ENCODE measurements at regions not wholly inside any gene's neighbourhood (a gene's known extent, or its start where the extent isn't known, plus 50 kb on each side); places are given as distances from the start of the nearest gene placed in this dataset.
A peak's percentile ranks its signal among the peaks of the same experiment; 100 is the strongest.

DNA sequence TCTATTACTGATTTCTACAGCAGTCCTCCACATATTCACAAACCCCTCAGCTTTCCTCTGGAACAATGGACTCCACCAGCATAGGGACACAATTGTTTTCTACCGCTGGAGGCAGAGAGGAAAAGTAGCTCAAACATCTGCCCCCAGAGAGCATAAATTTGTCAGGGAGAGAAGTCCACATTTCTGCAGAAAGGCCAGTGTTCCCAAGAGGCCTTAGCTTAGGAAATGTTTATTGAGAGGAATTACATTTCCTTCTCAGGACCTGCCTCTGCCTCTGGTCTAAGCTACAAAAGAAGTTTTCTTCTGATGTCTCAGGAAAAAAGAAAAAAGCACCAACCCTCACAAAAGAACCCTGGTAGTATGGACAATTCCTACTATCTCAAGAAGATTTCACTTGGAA, 217.8 kb upstream of the BMP4 start:
- CTCF ChIA-PET = interaction anchor here (1.7 to 2.2 kb wide), 2 partner anchors 9 kb away, joined by 5 to 6 read pairs; no protein-coding TSS in a partner anchor
- Mint-ChIP-seq H3K27me3 (peaks cover 43% of the 10 kb centered on the region), H3K36me3 (ENCODE audit: low read depth) (no peaks in the 10 kb centered on the region), H3K9me3 (no peaks in the 10 kb centered on the region), H3K4me1 (peaks cover 1% of the 10 kb centered on the region), H3K27ac (no peak overlapping the region), H3K4me3 (no peak overlapping the region)
- no peak for DNase-seq
- POLR2A ChIA-PET = no interaction called here

- Mint-ChIP-seq H3K27ac (no peak overlapping the region), H3K4me3 (no peak overlapping the region), H3K27me3 (peaks cover 42% of the 10 kb centered on the region), H3K9me3 (no peaks in the 10 kb centered on the region), H3K4me1 (peaks cover 1% of the 10 kb centered on the region), H3K36me3 (ENCODE audit: low read depth) (no peaks in the 10 kb centered on the region)
- peak; percentile 58 for DNase-seq
- ChIA-PET CTCF (interaction anchor here (0.6 to 2.2 kb wide), 3 partner anchors 8 to 637 kb away, joined by 3 to 6 read pairs (median 5); no protein-coding TSS in a partner anchor), POLR2A (no interaction called here)
These were observed 218.8 kb upstream of the BMP4 start for GRCh38 chr14:54175298-54175942.

DNA sequence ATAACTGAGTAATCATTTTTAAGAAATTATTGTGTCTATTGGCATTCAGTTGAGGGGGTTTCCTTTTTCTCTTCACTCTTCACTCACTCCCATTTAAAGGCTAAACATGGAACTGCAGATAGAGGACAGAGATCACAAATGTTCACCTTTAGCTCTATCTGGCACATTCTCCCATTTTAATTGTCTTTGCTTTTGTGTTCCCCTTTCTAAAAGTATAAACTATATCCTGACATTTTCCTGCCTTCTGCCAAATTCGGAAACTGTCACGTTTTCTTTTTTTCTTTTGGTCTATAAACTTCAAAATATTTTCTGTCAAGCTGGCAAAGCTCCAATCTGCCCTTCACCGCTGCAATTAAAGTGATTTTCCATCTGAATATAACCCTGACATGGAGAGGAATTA, 219.8 kb upstream of the CDKN3 start:
- CTCF ChIA-PET = no interaction called here
- H3K4me3 Mint-ChIP-seq = no peak overlapping the region

GRCh38 chr14:54177641-54178621, 218.9 kb upstream of the CDKN3 start:
- CTCF ChIA-PET = no interaction called here
- H3K27ac Mint-ChIP-seq = no peak overlapping the region

More for the DNA sequence above, 219.8 kb upstream of the CDKN3 start:
- H3K27ac Mint-ChIP-seq = no peak overlapping the region
- H3K4me1 Mint-ChIP-seq = peaks cover under 1% of the 10 kb centered on the region
- DNase-seq = no peak
- H3K9me3 Mint-ChIP-seq = no peaks in the 10 kb centered on the region
- peaks cover 33% of the 10 kb centered on the region for H3K27me3 Mint-ChIP-seq
- H3K36me3 Mint-ChIP-seq (ENCODE audit: low read depth) = no peaks in the 10 kb centered on the region
- POLR2A ChIA-PET = no interaction called here

GRCh38 chr14:54182419-54183045, 214.3 kb upstream of the CDKN3 start:
- CTCF ChIA-PET = no interaction called here
- no peaks in the 10 kb centered on the region for H3K4me1 Mint-ChIP-seq
- peaks cover 27% of the 10 kb centered on the region for H3K27me3 Mint-ChIP-seq
- H3K4me3 Mint-ChIP-seq = no peak overlapping the region
- POLR2A ChIA-PET = no interaction called here
- H3K36me3 Mint-ChIP-seq (ENCODE audit: low read depth) = no peaks in the 10 kb centered on the region
- H3K9me3 Mint-ChIP-seq = no peaks in the 10 kb centered on the region
- no peak for DNase-seq
- no peak overlapping the region for H3K27ac Mint-ChIP-seq

More at GRCh38 chr14:54177641-54178621, 218.9 kb upstream of the CDKN3 start:
- no peak for DNase-seq
- Mint-ChIP-seq H3K36me3 (ENCODE audit: low read depth) (no peaks in the 10 kb centered on the region), H3K9me3 (no peaks in the 10 kb centered on the region), H3K4me3 (no peak overlapping the region), H3K27me3 (peaks cover 31% of the 10 kb centered on the region), H3K4me1 (no peaks in the 10 kb centered on the region)
- POLR2A ChIA-PET = no interaction called here

DNA sequence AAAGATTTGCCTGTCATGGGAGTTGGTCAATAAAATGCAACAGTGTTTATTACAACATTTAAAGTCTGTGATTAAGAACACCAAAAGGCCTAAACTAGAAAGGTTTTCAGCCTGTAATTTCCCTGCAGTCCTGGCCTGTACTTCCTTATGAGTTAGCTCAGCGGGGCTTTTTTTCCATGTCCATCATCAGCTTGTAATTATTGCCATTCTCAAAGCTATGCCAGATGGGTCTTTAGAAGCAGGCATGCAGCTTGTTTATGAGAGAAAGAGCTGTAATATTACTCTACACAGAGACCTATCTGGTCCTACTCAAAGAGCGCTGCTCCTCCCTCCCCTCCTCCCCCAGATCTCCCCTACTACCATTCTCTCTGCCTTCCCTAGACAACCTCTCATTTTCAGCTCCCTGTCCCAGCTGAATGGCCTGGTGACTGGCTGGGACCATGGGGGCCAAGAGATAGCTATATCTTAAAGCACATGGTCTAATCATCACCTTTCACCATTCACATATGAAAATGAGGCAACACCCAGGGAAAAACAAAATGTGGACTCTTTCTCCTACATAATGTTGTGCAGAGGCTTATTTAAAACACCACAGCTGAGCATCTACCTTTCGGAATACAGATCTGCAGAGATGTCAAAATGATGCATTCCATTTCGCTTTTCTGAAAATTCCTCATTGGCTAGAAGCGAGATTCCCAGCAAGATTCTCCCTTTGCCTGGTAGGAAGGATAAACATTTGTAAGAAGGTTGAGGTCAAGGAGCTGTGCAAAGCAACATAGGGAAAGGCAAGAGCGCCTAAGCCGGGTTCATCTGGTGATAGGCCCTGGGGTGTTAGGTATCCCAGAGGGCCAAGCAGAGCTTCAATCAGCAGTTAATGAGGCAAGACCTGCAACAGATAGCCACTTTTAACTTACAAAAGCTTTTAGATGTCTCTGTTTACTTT, 209.7 kb upstream of the CDKN3 start:
- ChIA-PET POLR2A (no interaction called here), CTCF (no interaction called here)
- H3K27ac Mint-ChIP-seq = no peak overlapping the region
- H3K27me3 Mint-ChIP-seq = peaks cover 8% of the 10 kb centered on the region
- peaks cover 6% of the 10 kb centered on the region for H3K4me1 Mint-ChIP-seq
- no peak overlapping the region for H3K4me3 Mint-ChIP-seq
- H3K36me3 Mint-ChIP-seq (ENCODE audit: low read depth) = no peaks in the 10 kb centered on the region
- no peak for DNase-seq
- no peaks in the 10 kb centered on the region for H3K9me3 Mint-ChIP-seq

DNA sequence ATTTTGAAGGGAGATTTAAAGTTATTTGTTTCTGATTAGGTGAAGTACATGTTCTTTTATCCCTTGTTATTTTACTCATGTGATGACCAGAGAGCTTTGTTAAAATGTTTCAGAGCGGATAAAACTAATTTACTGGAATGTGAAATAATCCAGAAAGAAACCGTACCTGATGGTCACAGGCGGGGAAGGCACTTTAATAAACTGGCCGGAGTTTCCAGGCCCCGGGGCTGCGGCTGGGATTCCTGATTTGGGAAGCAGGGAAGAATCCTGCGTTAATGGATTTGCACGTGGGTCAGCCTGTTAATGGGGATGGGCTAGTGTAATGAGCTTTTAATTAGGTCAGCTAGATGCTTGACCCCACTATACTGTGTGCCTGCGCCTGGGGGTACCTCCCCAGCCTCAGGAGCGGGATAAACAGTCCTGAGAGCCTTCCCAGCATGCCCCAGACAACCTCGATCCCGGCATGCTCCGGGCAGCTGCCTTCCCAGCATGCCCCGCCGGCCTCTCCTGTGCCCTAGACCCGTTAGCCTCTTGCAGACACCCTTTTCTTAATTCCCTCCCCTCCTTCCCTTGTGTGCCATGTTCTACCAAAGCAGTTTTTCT, 208.6 kb upstream of the CDKN3 start:
- Mint-ChIP-seq H3K4me1 (peaks cover 6% of the 10 kb centered on the region), H3K36me3 (ENCODE audit: low read depth) (no peaks in the 10 kb centered on the region)

DNA sequence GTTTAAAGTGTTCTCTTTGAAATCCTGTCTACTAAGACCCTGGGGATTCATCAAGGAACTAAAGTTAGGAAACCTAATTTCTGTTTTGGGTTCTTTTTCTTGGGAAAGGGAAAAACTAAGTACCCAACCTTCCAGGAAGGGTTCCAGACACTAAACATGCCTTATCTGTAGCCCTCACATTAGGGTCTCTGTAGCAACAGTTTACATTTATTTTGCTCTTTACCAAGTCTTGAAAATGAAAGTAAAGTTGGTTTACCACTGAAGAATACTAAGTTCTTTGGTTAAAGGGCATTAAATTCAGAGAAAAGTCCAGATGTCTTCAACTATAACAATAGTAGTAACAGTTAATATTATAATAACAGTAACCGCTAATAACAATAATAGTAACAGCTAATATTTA, 207.5 kb upstream of the CDKN3 start:
- Mint-ChIP-seq H3K27ac (no peak overlapping the region), H3K36me3 (ENCODE audit: low read depth) (no peaks in the 10 kb centered on the region), H3K4me3 (no peak overlapping the region), H3K4me1 (peaks cover 6% of the 10 kb centered on the region), H3K27me3 (peaks cover 5% of the 10 kb centered on the region), H3K9me3 (no peaks in the 10 kb centered on the region)
- DNase-seq = no peak
- CTCF ChIA-PET = no interaction called here
- POLR2A ChIA-PET = no interaction called here

More for the DNA sequence above, 208.6 kb upstream of the CDKN3 start:
- no peaks in the 10 kb centered on the region for H3K9me3 Mint-ChIP-seq
- DNase-seq = no peak
- H3K27ac Mint-ChIP-seq = no peak overlapping the region
- POLR2A ChIA-PET = no interaction called here
- no peak overlapping the region for H3K4me3 Mint-ChIP-seq
- CTCF ChIA-PET = no interaction called here
- H3K27me3 Mint-ChIP-seq = peaks cover 5% of the 10 kb centered on the region

GRCh38 chr14:54189748-54190354, 207.0 kb upstream of the CDKN3 start:
- no peaks in the 10 kb centered on the region for H3K9me3 Mint-ChIP-seq
- H3K36me3 Mint-ChIP-seq (ENCODE audit: low read depth) = no peaks in the 10 kb centered on the region
- peaks cover 6% of the 10 kb centered on the region for H3K4me1 Mint-ChIP-seq
- POLR2A ChIA-PET = no interaction called here
- H3K27ac Mint-ChIP-seq = no peak overlapping the region
- CTCF ChIA-PET = no interaction called here
- DNase-seq = no peak
- no peak overlapping the region for H3K4me3 Mint-ChIP-seq
- H3K27me3 Mint-ChIP-seq = peaks cover 5% of the 10 kb centered on the region

- Mint-ChIP-seq H3K4me3 (no peak overlapping the region), H3K27me3 (peaks cover 2% of the 10 kb centered on the region), H3K4me1 (peaks cover 6% of the 10 kb centered on the region), H3K36me3 (ENCODE audit: low read depth) (no peaks in the 10 kb centered on the region), H3K27ac (no peak overlapping the region), H3K9me3 (no peaks in the 10 kb centered on the region)
- CTCF ChIA-PET = no interaction called here
- no peak for DNase-seq
- POLR2A ChIA-PET = no interaction called here
These were observed 205.0 kb upstream of the CDKN3 start for GRCh38 chr14:54191846-54192245.

DNA sequence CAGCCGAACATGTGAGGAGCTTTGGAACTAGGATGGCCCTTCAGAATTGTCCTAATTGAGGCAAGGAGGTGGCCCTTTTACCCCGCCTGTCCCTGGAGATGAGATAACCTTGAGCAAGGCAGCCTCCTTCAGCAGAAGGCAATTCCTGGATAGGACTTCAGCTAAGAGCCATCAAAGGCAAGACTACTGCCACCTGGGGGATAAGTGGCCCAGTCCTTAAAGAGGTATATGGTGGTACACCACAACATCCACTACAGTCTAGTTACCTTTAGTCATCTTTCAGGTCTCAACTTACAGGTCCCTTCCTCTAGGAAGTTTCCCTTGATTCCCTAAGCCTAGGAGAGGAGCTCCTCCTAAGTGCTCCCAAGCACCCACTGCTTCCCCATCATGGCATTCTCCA, 204.2 kb upstream of the CDKN3 start:
- ChIA-PET CTCF (no interaction called here), POLR2A (no interaction called here)
- H3K9me3 Mint-ChIP-seq = no peaks in the 10 kb centered on the region
- H3K4me3 Mint-ChIP-seq = no peak overlapping the region
- H3K36me3 Mint-ChIP-seq (ENCODE audit: low read depth) = no peaks in the 10 kb centered on the region
- DNase-seq = no peak
- peaks cover 2% of the 10 kb centered on the region for H3K27me3 Mint-ChIP-seq
- no peak overlapping the region for H3K27ac Mint-ChIP-seq
- peaks cover 6% of the 10 kb centered on the region for H3K4me1 Mint-ChIP-seq

- peaks cover 2% of the 10 kb centered on the region for H3K27me3 Mint-ChIP-seq
- H3K9me3 Mint-ChIP-seq = peaks cover 3% of the 10 kb centered on the region
- CTCF ChIA-PET = no interaction called here
- no peak overlapping the region for H3K4me3 Mint-ChIP-seq
- DNase-seq = no peak
- H3K36me3 Mint-ChIP-seq (ENCODE audit: low read depth) = no peaks in the 10 kb centered on the region
- peaks cover 6% of the 10 kb centered on the region for H3K4me1 Mint-ChIP-seq
- no peak overlapping the region for H3K27ac Mint-ChIP-seq
- POLR2A ChIA-PET = no interaction called here
These were observed 202.9 kb upstream of the CDKN3 start for GRCh38 chr14:54193871-54194270.

All from activated CD4-positive, alpha-beta T cell treated with anti-CD3 and anti-CD28 coated beads, Interleukin-2, amount 10 ng/mL, durations not matched to agents 7 days and 5 days (primary cell).